ENCODE measurements at regions not wholly inside any gene's neighbourhood (a gene's known extent, or its start where the extent isn't known, plus 50 kb on each side); places are given as distances from the start of the nearest gene placed in this dataset.

- Histone ChIP-seq H3K27me3 (ENCODE audit: control insufficient read depth, insufficient read depth, low read length) (no peaks in the 10 kb centered on the region), H3K4me1 (ENCODE audit: control insufficient read depth, insufficient read depth, low read length) (no peaks in the 10 kb centered on the region), H3K9me3 (ENCODE audit: control insufficient read depth, low read depth, low read length) (no peaks in the 10 kb centered on the region), H3K27ac (ENCODE audit: low read length) (no peak overlapping the region), H3K4me3 (ENCODE audit: low read length) (no peak overlapping the region), H3K36me3 (ENCODE audit: control insufficient read depth, insufficient read depth, low read length) (no peaks in the 10 kb centered on the region)
- WGBS (ENCODE audit: insufficient coverage, low lambda C conversion rate) = no CpG with 5 or more reads among the region's 10 CpGs
- no peak for DNase-seq
Measured at GRCh38 chr14:28576523-28576922, 190.1 kb upstream of the FOXG1 start.

- Histone ChIP-seq H3K27ac (ENCODE audit: low read length) (no peak overlapping the region), H3K4me1 (ENCODE audit: control insufficient read depth, insufficient read depth, low read length) (no peaks in the 10 kb centered on the region), H3K27me3 (ENCODE audit: control insufficient read depth, insufficient read depth, low read length) (no peaks in the 10 kb centered on the region), H3K36me3 (ENCODE audit: control insufficient read depth, insufficient read depth, low read length) (no peaks in the 10 kb centered on the region), H3K4me3 (ENCODE audit: low read length) (no peak overlapping the region), H3K9me3 (ENCODE audit: control insufficient read depth, low read depth, low read length) (no peaks in the 10 kb centered on the region)
- no peak for DNase-seq
- WGBS (ENCODE audit: insufficient coverage, low lambda C conversion rate) = no CpG with 5 or more reads among the region's 3 CpGs
Measured at GRCh38 chr14:28577187-28577586, 189.4 kb upstream of the FOXG1 start.

- 100% methylated on average over 2 of the region's 2 CpGs for WGBS (ENCODE audit: insufficient coverage, low lambda C conversion rate)
- no peak for DNase-seq
- Histone ChIP-seq H3K9me3 (ENCODE audit: control insufficient read depth, low read depth, low read length) (no peaks in the 10 kb centered on the region), H3K36me3 (ENCODE audit: control insufficient read depth, insufficient read depth, low read length) (no peaks in the 10 kb centered on the region), H3K27me3 (ENCODE audit: control insufficient read depth, insufficient read depth, low read length) (no peaks in the 10 kb centered on the region), H3K4me1 (ENCODE audit: control insufficient read depth, insufficient read depth, low read length) (no peaks in the 10 kb centered on the region), H3K4me3 (ENCODE audit: low read length) (no peak overlapping the region), H3K27ac (ENCODE audit: low read length) (no peak overlapping the region)
Measured at GRCh38 chr14:28577711-28578131, 188.9 kb upstream of the FOXG1 start.

- Histone ChIP-seq H3K9me3 (ENCODE audit: control insufficient read depth, low read depth, low read length) (no peaks in the 10 kb centered on the region), H3K4me3 (ENCODE audit: low read length) (no peak overlapping the region), H3K36me3 (ENCODE audit: control insufficient read depth, insufficient read depth, low read length) (no peaks in the 10 kb centered on the region), H3K27me3 (ENCODE audit: control insufficient read depth, insufficient read depth, low read length) (no peaks in the 10 kb centered on the region), H3K27ac (ENCODE audit: low read length) (no peak overlapping the region), H3K4me1 (ENCODE audit: control insufficient read depth, insufficient read depth, low read length) (no peaks in the 10 kb centered on the region)
- 100% methylated on average over 1 of the region's 2 CpGs for WGBS (ENCODE audit: insufficient coverage, low lambda C conversion rate)
- no peak for DNase-seq
Measured at GRCh38 chr14:28584951-28585350, 181.6 kb upstream of the FOXG1 start.

GRCh38 chr14:28589792-28590191 is 176.8 kb upstream of the FOXG1 start:
- 63% methylated on average over 1 of the region's 1 CpG for WGBS (ENCODE audit: insufficient coverage, low lambda C conversion rate)

GRCh38 chr14:28596391-28596790 is 170.2 kb upstream of the FOXG1 start:
- no peak for DNase-seq
- H3K27me3 ChIP-seq (ENCODE audit: control insufficient read depth, insufficient read depth, low read length) = no peaks in the 10 kb centered on the region
- H3K36me3 ChIP-seq (ENCODE audit: control insufficient read depth, insufficient read depth, low read length) = no peaks in the 10 kb centered on the region
- H3K27ac ChIP-seq (ENCODE audit: low read length) = no peak overlapping the region
- no peaks in the 10 kb centered on the region for H3K4me1 ChIP-seq (ENCODE audit: control insufficient read depth, insufficient read depth, low read length)
- no peak overlapping the region for H3K4me3 ChIP-seq (ENCODE audit: low read length)
- H3K9me3 ChIP-seq (ENCODE audit: control insufficient read depth, low read depth, low read length) = no peaks in the 10 kb centered on the region

More at GRCh38 chr14:28589792-28590191, 176.8 kb upstream of the FOXG1 start:
- Histone ChIP-seq H3K27me3 (ENCODE audit: control insufficient read depth, insufficient read depth, low read length) (no peaks in the 10 kb centered on the region), H3K4me3 (ENCODE audit: low read length) (no peak overlapping the region), H3K27ac (ENCODE audit: low read length) (no peak overlapping the region), H3K4me1 (ENCODE audit: control insufficient read depth, insufficient read depth, low read length) (no peaks in the 10 kb centered on the region), H3K9me3 (ENCODE audit: control insufficient read depth, low read depth, low read length) (no peaks in the 10 kb centered on the region), H3K36me3 (ENCODE audit: control insufficient read depth, insufficient read depth, low read length) (no peaks in the 10 kb centered on the region)
- no peak for DNase-seq

GRCh38 chr14:28599191-28599590 is 167.4 kb upstream of the FOXG1 start:
- Histone ChIP-seq H3K4me3 (ENCODE audit: low read length) (no peak overlapping the region), H3K27ac (ENCODE audit: low read length) (no peak overlapping the region), H3K9me3 (ENCODE audit: control insufficient read depth, low read depth, low read length) (no peaks in the 10 kb centered on the region), H3K27me3 (ENCODE audit: control insufficient read depth, insufficient read depth, low read length) (no peaks in the 10 kb centered on the region), H3K36me3 (ENCODE audit: control insufficient read depth, insufficient read depth, low read length) (no peaks in the 10 kb centered on the region), H3K4me1 (ENCODE audit: control insufficient read depth, insufficient read depth, low read length) (no peaks in the 10 kb centered on the region)
- WGBS (ENCODE audit: insufficient coverage, low lambda C conversion rate) = 89% methylated on average over 1 of the region's 2 CpGs
- DNase-seq = no peak

- 100% methylated on average over 1 of the region's 1 CpG for WGBS (ENCODE audit: insufficient coverage, low lambda C conversion rate)
- DNase-seq = no peak
- Histone ChIP-seq H3K4me3 (ENCODE audit: low read length) (no peak overlapping the region), H3K4me1 (ENCODE audit: control insufficient read depth, insufficient read depth, low read length) (no peaks in the 10 kb centered on the region), H3K27me3 (ENCODE audit: control insufficient read depth, insufficient read depth, low read length) (no peaks in the 10 kb centered on the region), H3K9me3 (ENCODE audit: control insufficient read depth, low read depth, low read length) (no peaks in the 10 kb centered on the region), H3K36me3 (ENCODE audit: control insufficient read depth, insufficient read depth, low read length) (no peaks in the 10 kb centered on the region), H3K27ac (ENCODE audit: low read length) (no peak overlapping the region)
Measured at GRCh38 chr14:28599605-28600004, 167.0 kb upstream of the FOXG1 start.

- Histone ChIP-seq H3K27me3 (ENCODE audit: control insufficient read depth, insufficient read depth, low read length) (no peaks in the 10 kb centered on the region), H3K27ac (ENCODE audit: low read length) (no peak overlapping the region), H3K4me3 (ENCODE audit: low read length) (no peak overlapping the region), H3K9me3 (ENCODE audit: control insufficient read depth, low read depth, low read length) (no peaks in the 10 kb centered on the region), H3K36me3 (ENCODE audit: control insufficient read depth, insufficient read depth, low read length) (no peaks in the 10 kb centered on the region), H3K4me1 (ENCODE audit: control insufficient read depth, insufficient read depth, low read length) (no peaks in the 10 kb centered on the region)
- 96% methylated on average over 4 of the region's 6 CpGs for WGBS (ENCODE audit: insufficient coverage, low lambda C conversion rate)
- no peak for DNase-seq
Measured at GRCh38 chr14:28603606-28604005, 163.0 kb upstream of the FOXG1 start.

- H3K27ac ChIP-seq (ENCODE audit: low read length) = no peak overlapping the region
- H3K36me3 ChIP-seq (ENCODE audit: control insufficient read depth, insufficient read depth, low read length) = no peaks in the 10 kb centered on the region
- no peaks in the 10 kb centered on the region for H3K9me3 ChIP-seq (ENCODE audit: control insufficient read depth, low read depth, low read length)
- WGBS (ENCODE audit: insufficient coverage, low lambda C conversion rate) = 83% methylated on average over 4 of the region's 5 CpGs
- H3K4me3 ChIP-seq (ENCODE audit: low read length) = no peak overlapping the region
- no peak for DNase-seq
- H3K4me1 ChIP-seq (ENCODE audit: control insufficient read depth, insufficient read depth, low read length) = no peaks in the 10 kb centered on the region
- H3K27me3 ChIP-seq (ENCODE audit: control insufficient read depth, insufficient read depth, low read length) = no peaks in the 10 kb centered on the region
Measured at GRCh38 chr14:28607661-28608060, 158.9 kb upstream of the FOXG1 start.

- H3K4me3 ChIP-seq (ENCODE audit: low read length) = no peak overlapping the region
- no peaks in the 10 kb centered on the region for H3K36me3 ChIP-seq (ENCODE audit: control insufficient read depth, insufficient read depth, low read length)
- H3K27ac ChIP-seq (ENCODE audit: low read length) = no peak overlapping the region
- H3K9me3 ChIP-seq (ENCODE audit: control insufficient read depth, low read depth, low read length) = no peaks in the 10 kb centered on the region
- no peaks in the 10 kb centered on the region for H3K27me3 ChIP-seq (ENCODE audit: control insufficient read depth, insufficient read depth, low read length)
- no CpG with 5 or more reads among the region's 8 CpGs for WGBS (ENCODE audit: insufficient coverage, low lambda C conversion rate)
- H3K4me1 ChIP-seq (ENCODE audit: control insufficient read depth, insufficient read depth, low read length) = no peaks in the 10 kb centered on the region
- no peak for DNase-seq
Measured at GRCh38 chr14:28608443-28608842, 158.1 kb upstream of the FOXG1 start.

Data from large intestine (tissue), 3 donors.